ENCODE measurements at regions not wholly inside any gene's neighbourhood (a gene's known extent, or its start where the extent isn't known, plus 50 kb on each side); places are given as distances from the start of the nearest gene placed in this dataset.

DNA sequence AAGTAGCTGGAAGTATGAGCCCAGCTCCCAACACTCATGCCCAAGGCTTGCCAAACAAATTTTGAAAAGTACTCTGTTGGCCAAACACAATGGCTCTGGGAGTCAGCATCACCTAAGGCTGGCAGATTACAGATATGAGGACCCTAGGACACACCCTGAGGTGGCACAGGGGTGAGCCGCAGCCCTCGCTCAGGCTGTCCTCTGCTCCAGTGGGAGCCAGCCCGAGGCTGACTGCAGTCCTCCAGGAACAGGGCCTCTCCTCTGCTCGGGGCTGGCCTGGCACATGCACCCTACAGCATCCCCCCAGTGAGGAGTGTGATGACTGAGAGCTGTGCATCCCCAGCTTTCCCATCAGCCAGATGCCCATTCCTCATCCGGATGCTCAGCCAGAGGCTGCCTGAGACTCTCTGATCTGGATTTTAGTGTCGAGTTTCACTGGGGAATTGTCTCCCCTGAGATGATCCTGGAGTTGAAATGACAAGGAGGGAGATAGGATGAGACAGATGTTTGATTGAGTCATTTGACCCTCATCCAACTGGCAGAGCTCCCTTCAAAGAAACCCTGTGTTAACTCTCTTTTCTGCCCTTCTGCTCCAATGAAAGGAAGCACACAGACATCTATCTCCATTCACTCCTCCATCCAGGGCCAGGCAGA, 269.3 kb upstream of the NCKAP5 start:
- no peak for DNase-seq (ENCODE audit: extremely low read depth, low read depth)
- TF ChIP-seq, protein P1, sequence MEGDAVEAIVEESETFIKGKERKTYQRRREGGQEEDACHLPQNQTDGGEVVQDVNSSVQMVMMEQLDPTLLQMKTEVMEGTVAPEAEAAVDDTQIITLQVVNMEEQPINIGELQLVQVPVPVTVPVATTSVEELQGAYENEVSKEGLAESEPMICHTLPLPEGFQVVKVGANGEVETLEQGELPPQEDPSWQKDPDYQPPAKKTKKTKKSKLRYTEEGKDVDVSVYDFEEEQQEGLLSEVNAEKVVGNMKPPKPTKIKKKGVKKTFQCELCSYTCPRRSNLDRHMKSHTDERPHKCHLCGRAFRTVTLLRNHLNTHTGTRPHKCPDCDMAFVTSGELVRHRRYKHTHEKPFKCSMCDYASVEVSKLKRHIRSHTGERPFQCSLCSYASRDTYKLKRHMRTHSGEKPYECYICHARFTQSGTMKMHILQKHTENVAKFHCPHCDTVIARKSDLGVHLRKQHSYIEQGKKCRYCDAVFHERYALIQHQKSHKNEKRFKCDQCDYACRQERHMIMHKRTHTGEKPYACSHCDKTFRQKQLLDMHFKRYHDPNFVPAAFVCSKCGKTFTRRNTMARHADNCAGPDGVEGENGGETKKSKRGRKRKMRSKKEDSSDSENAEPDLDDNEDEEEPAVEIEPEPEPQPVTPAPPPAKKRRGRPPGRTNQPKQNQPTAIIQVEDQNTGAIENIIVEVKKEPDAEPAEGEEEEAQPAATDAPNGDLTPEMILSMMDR (IDR thresholded peaks at IDR 0.05; ENCODE audit: low read depth, low read length): no peak

- TF ChIP-seq, protein P1 (IDR thresholded peaks at IDR 0.05; ENCODE audit: low read depth, low read length): no peak
- DNase-seq (ENCODE audit: extremely low read depth, low read depth): no peak
Observed at GRCh38 chr2:133838642-133839365, 270.5 kb upstream of the NCKAP5 start.

GRCh38 chr2:133839677-133840076, 271.4 kb upstream of the NCKAP5 start:
- DNase-seq (ENCODE audit: extremely low read depth, low read depth): no peak
- TF ChIP-seq, protein P1 (IDR thresholded peaks at IDR 0.05; ENCODE audit: low read depth, low read length): no peak

DNA sequence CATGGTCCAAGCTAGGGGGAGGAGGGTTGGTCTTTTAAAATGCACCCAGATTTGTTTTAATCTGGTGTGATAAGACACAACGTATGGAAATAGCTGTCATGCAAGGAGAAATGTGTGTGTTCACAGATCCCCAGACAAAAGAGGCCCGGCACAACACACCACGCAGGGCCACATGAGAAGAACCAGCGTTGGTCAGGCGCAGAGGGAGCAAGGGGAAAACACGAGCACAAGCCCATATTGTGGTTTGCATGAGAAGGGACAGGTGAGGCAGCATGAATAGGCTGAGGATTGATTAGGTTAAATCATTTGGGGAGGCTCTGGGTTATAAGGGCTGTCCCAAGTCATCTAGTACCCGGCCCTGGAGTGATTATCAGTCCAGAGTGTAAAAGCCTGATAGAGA, 272.5 kb upstream of the NCKAP5 start:
- DNase-seq (ENCODE audit: extremely low read depth, low read depth): no peak
- TF ChIP-seq, protein P1 (IDR thresholded peaks at IDR 0.05; ENCODE audit: low read depth, low read length): no peak

- TF ChIP-seq, protein P1 (IDR thresholded peaks at IDR 0.05; ENCODE audit: low read depth, low read length): no peak
- peak; percentile 71 for DNase-seq (ENCODE audit: extremely low read depth, low read depth)
Observed at GRCh38 chr2:133841900-133842299, 273.6 kb upstream of the NCKAP5 start.

DNA sequence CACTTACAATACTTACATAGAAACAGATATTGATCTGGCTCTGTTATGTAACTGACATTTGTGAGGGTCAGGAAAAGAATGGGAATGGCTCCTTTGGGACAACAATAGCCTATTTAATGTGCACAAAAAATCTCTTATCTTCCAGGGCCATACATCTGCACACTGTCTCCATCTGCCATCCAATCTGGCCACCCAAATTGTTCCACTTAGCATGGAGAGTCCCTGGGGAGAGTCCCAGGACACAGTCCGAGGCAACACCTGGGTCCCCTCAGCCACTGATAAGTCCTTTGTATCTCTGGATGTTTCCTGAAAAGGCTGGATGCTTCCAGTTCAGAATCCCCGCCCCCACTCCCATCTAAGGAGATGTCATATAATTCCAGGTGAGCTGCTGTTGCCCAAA, 274.2 kb upstream of the NCKAP5 start:
- TF ChIP-seq, protein P1 (IDR thresholded peaks at IDR 0.05; ENCODE audit: low read depth, low read length): no peak

DNA sequence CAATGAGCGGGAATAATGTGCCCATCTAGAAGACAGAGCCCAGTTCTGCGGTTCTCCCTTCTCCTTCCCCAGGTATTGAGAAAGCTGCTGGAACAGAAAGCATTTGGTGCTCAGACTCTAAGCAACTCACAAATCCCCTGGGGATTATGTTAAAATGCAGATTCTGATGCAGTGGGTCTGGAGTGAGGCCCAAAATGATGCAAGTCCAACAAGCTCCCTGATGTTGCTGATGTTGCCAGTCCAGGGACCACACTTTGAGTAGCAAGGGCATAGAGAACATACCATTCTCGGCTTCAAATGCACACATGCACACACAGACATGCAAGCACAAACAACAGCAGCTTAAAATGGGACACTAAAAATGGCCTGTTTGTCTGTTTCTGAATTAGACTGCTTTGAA, 274.8 kb upstream of the NCKAP5 start:
- DNase-seq (ENCODE audit: extremely low read depth, low read depth): no peak
- TF ChIP-seq, protein P1 (IDR thresholded peaks at IDR 0.05; ENCODE audit: low read depth, low read length): no peak

More for the DNA sequence above, 274.2 kb upstream of the NCKAP5 start:
- DNase-seq (ENCODE audit: extremely low read depth, low read depth): no peak
